Activated CD4-positive, alpha-beta T cell treated with anti-CD3 and anti-CD28 coated beads, Interleukin-10, Interleukin-2, amounts not matched to agents 100 ng/mL and 50 ng/mL, durations not matched to agents 16 hours and 8 hours (primary cell): ENCODE measurements at regions not wholly inside any gene's neighbourhood (a gene's known extent, or its start where the extent isn't known, plus 50 kb on each side); places are given as distances from the start of the nearest gene placed in this dataset.

Source experiments
- DNase-seq: peaks from one replicate; pipeline ENCODE4 v3.0.0-alpha.2; 2020

GRCh38 chr2:57867730-57868129, 178.9 kb upstream of the VRK2 start:
- DNase-seq = no peak

DNA sequence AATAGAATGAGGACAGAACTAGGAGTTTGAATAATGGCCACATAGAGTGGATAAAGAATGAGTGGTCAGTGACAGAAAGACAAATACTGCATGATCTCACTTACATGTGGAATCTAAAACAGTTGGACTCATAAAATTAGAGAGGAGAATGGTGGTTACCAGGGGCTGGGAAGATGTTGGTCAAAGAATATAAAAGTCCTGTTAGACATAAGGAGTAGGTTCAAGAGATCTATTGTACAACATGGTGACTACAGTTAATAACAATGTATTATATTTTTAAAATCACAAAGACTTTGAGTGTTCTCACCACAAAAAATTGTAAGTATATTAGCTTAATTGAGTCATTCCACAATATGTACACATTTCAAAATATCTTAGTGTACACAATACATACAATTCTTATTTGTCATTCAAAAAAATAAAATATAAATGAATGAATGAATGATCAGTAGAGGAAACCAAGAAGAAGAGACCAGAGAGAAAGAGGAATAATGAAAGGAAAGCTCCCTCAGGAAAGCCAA, 177.9 kb upstream of the VRK2 start:
- DNase-seq = no peak

- DNase-seq = no peak
Measured at GRCh38 chr2:57869758-57870344, 176.8 kb upstream of the VRK2 start.

GRCh38 chr2:57876313-57876712, 170.3 kb upstream of the VRK2 start:
- DNase-seq = no peak

DNA sequence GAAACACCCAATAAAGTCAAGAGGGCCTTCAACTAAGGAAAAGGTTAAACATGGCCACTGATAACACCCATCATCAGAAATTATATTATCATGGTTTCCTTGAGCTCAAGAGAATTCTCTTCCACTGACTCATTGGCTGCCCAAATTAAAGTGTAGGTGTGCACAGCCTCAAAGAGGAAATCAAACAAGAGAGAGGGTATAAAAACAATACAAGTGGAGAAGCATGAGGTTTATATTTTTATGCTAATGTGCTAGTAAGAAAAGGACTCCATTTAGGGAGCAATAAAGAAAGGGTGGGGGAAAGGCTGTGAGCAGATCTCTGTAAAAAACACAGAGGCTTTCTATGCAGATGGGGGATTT, 168.8 kb upstream of the VRK2 start:
- DNase-seq = no peak

DNA sequence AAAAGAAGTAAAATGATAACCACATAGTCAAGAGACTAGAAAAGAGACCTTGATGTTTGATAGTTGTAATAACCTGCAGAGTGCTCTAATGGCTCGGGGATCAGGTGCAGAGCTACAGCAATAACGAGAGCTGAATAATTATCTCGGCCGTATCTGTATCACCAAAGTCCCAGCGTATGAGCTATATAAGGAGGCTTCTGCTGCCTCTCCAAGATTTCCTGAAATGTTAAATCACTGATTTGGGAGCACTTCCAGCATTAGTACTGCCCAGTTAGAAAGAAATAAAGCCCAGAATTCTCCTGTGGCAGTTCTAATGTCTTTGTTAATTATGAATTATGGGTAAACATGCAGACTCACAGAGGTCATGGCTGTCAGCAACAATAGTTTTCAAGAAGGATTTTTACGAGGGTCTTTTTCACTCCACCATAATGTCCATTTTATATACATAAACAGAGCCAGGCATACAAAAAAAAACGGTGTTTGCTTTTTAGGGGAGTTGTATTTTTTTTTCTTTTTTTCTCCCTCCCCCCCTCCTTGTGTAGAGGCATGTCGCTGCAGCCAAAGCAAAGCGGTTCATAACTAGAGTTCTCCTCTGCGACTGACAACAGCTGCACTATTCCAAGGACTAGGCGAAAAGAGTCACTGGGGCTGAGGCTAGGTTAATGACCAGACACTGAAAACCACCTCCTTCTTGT, 168.3 kb upstream of the VRK2 start:
- DNase-seq = no peak

GRCh38 chr2:57878866-57879210, 167.8 kb upstream of the VRK2 start:
- DNase-seq = no peak

GRCh38 chr2:57880446-57880845, 166.2 kb upstream of the VRK2 start:
- no peak for DNase-seq

DNA sequence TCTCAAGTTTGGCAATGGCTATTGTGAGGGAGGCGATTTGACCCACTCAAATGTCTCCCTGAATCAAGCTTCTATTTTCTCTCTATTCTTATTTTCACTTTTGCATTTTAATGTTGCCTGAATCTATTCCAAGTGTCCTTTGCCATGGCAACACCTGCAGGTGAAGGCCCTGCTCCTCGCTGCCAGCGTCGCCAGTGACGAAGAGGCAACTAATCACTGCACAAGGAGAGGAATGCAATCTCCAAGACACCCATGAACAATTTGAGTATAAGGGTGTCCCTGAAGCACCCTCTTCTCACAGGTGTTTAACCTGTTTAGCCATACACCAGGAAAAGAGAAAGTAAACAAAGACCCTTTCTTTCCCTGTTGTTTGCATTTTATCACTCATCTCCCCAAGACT, 165.6 kb upstream of the VRK2 start:
- no peak for DNase-seq

DNA sequence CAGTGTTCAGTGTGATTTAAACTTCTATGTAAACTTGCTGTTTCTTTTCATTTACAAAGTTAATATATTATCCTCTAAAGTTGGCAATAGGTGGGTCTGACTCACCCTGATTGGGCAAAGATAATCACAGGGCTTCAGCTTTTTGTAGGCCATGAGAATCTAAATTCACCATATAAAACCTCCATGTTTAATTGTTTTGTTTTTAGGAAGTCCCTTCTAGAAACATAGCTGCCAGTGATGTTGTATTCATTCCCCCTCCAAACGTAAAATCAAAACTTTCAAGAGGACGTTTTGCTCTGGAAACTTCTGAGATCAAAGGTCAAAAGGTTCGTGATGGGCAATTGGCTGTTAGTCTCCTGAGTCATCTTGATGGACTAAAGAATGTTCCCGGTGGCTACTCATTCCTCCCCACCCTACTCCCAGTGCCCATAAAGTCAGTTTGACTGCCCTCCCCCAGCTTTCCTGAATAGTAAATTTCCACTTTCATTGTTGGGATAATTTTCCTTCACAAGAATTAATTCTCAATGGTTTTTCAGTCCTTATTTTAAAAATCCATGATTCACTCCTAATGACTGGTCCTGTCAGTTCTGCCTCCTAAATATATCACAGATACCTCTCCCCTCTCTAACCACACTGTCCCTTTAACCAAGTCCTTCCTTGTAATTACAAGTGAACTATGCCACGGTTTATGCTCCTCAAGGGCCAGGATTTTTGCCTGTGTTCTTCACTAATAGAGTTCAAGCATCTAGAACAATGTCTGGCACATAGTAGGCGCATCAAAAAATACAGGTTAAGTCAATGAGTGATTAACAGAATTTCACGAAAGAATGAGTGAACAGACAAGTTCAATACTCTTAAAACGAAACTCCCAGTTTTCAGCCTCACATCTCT, 164.4 kb upstream of the VRK2 start:
- no peak for DNase-seq

GRCh38 chr2:57882895-57883515, 163.6 kb upstream of the VRK2 start:
- no peak for DNase-seq

DNA sequence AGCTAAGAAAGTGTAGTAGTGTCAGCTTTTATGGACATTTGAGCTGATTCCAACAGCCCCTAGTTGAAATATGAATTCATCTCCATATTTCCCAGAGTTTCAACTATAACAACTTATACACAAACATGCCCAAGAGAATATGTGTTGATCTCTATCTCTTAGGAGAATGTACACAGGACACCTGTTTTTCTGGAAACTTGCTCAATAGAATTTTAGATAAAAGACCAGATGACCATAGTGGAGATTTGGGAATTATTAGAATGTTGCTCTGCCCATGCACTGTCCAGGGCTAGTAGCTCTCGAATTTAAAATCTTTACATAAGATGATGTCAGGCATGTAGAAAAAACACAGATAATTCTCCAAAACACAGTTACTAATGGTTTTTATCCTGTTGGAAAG, 162.3 kb upstream of the VRK2 start:
- no peak for DNase-seq

GRCh38 chr2:57885742-57886141, 160.9 kb upstream of the VRK2 start:
- no peak for DNase-seq

GRCh38 chr2:57886161-57886786, 160.3 kb upstream of the VRK2 start:
- no peak for DNase-seq

- DNase-seq = no peak
Measured at GRCh38 chr2:57888463-57888862, 158.1 kb upstream of the VRK2 start.

DNA sequence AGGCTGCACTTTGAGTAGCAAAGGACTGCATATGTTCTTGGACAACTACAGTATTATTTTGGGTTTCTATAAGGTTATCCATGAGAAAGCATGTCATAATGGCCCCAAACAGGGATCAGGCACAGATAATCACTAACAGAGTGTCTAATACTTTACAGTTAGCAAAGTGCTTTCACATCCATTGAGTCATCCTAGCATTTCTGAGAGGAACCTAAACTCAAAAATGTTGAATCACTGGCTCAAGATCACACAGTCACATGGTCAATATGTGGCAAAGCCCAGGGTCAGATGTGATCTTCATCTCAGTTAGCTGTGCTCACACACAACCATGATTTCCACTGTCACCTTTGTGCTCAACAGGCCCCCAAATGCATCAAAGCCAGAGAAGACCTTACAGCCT, 156.1 kb upstream of the VRK2 start:
- DNase-seq = no peak

DNA sequence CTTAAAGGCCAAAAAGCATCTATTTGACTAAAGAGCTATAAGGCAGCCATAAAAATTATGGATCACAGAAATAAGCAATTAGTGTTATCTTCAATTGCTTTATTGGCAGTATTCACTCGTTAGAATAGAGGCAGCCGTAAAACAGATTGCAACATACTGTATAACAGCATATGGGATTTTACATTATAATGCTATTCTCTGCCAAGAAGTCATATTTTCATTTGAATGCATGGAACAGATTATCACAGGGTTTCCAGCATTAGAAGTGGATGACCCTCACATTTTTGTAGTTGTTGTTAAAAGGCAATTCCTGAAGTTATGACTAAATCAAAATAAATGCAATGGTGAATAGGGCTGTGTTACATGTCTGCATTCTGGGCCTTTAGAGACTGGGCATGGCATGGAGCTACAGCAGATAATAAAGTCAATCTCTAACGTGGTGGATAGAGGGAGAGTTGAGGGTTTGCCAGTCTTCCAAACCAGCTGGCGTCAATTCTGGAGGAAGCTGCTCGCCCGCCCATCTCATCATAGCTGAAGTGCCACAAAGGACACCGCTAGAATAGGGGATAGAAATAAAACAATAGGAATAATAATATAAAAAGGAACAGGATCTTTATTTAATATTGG, 155.4 kb upstream of the VRK2 start:
- DNase-seq = no peak

- DNase-seq = no peak
Measured at GRCh38 chr2:57892920-57893319, 153.7 kb upstream of the VRK2 start.

GRCh38 chr2:57893347-57893746, 153.3 kb upstream of the VRK2 start:
- no peak for DNase-seq

DNA sequence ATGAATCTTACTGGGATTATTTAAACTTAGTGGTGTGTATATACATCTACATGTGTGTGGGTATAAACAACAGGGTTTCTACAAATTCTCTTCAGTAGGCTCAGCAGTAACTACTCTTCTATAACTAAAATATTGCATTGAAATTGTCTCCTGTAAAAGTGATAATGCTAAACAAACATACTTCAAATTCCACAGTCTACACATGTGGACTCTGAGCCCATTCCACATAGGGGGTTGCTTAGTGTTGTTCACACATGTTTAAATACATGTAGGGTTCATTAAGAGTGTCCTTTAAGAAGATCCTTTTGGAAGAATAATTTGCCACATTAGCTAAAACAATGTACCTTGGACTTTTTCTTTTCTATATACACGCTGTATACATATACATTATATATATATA, 152.8 kb upstream of the VRK2 start:
- DNase-seq = no peak

GRCh38 chr2:57894381-57894780, 152.2 kb upstream of the VRK2 start:
- DNase-seq = no peak

DNA sequence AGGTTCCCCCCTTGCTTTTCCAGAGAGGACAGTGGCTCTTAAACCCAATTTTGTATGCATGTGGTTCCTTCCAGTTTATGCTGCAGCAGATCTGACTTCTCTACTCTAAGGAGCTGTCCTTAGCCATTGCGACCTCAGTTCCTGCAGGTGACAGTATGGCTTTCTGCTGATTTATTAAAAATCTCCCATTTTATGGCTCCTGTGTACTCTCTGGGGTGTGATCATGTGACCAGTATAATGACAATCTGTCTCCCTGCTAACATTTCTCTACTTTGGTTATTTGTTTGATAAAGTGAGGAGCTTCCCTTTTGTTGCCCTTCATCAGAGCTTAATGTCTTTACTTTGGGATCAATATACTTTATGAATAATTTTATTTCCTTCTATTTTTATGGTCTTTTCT, 148.7 kb upstream of the VRK2 start:
- no peak for DNase-seq

- DNase-seq = no peak
Measured at GRCh38 chr2:57899898-57900297, 146.7 kb upstream of the VRK2 start.
